ENCODE measurements at regions not wholly inside any gene's neighbourhood (a gene's known extent, or its start where the extent isn't known, plus 50 kb on each side); places are given as distances from the start of the nearest gene placed in this dataset.

GRCh38 chr3:168824107-168824506, 728.4 kb upstream of the GOLIM4 start:
- Mint-ChIP-seq H3K9me3 (ENCODE audit: insufficient read depth) (no peaks in the 10 kb centered on the region), H3K4me1 (ENCODE audit: low read depth) (no peaks in the 10 kb centered on the region), H3K4me3 (no peak overlapping the region), H3K27ac (no peak overlapping the region), H3K36me3 (ENCODE audit: low read depth) (no peaks in the 10 kb centered on the region), H3K27me3 (ENCODE audit: low read depth) (no peaks in the 10 kb centered on the region)
- ChIA-PET CTCF (no interaction called here), POLR2A (no interaction called here)
- DNase-seq (no peak), ATAC-seq (no peak)

- DNase-seq (no peak), ATAC-seq (no peak)
- H3K4me1 Mint-ChIP-seq (ENCODE audit: low read depth): no peaks in the 10 kb centered on the region
- H3K4me3 Mint-ChIP-seq: no peak overlapping the region
- CTCF ChIA-PET: no interaction called here
- no peak overlapping the region for H3K27ac Mint-ChIP-seq
- no peaks in the 10 kb centered on the region for H3K9me3 Mint-ChIP-seq (ENCODE audit: insufficient read depth)
- H3K27me3 Mint-ChIP-seq (ENCODE audit: low read depth): no peaks in the 10 kb centered on the region
- POLR2A ChIA-PET: no interaction called here
- H3K36me3 Mint-ChIP-seq (ENCODE audit: low read depth): no peaks in the 10 kb centered on the region
Observed at GRCh38 chr3:168823466-168823865, 727.7 kb upstream of the GOLIM4 start.

- DNase-seq: no peak
- H3K36me3 Mint-ChIP-seq (ENCODE audit: low read depth): no peaks in the 10 kb centered on the region
- no peaks in the 10 kb centered on the region for H3K9me3 Mint-ChIP-seq (ENCODE audit: insufficient read depth)
- ChIA-PET POLR2A (no interaction called here), CTCF (no interaction called here)
- no peak overlapping the region for H3K4me3 Mint-ChIP-seq
- H3K27ac Mint-ChIP-seq: no peak overlapping the region
- no peaks in the 10 kb centered on the region for H3K4me1 Mint-ChIP-seq (ENCODE audit: low read depth)
- no peaks in the 10 kb centered on the region for H3K27me3 Mint-ChIP-seq (ENCODE audit: low read depth)
- no peak for ATAC-seq
Observed at GRCh38 chr3:168820810-168821415, 725.2 kb upstream of the GOLIM4 start.

GRCh38 chr3:168817177-168817576, 721.5 kb upstream of the GOLIM4 start:
- no peaks in the 10 kb centered on the region for H3K9me3 Mint-ChIP-seq (ENCODE audit: insufficient read depth)
- POLR2A ChIA-PET: no interaction called here
- no peaks in the 10 kb centered on the region for H3K4me1 Mint-ChIP-seq (ENCODE audit: low read depth)
- H3K36me3 Mint-ChIP-seq (ENCODE audit: low read depth): no peaks in the 10 kb centered on the region
- DNase-seq (no peak), ATAC-seq (no peak)
- H3K4me3 Mint-ChIP-seq: no peak overlapping the region
- CTCF ChIA-PET: no interaction called here
- H3K27me3 Mint-ChIP-seq (ENCODE audit: low read depth): no peaks in the 10 kb centered on the region
- no peak overlapping the region for H3K27ac Mint-ChIP-seq

GRCh38 chr3:168815946-168816345, 720.2 kb upstream of the GOLIM4 start:
- no peaks in the 10 kb centered on the region for H3K4me1 Mint-ChIP-seq (ENCODE audit: low read depth)
- no peaks in the 10 kb centered on the region for H3K27me3 Mint-ChIP-seq (ENCODE audit: low read depth)
- H3K36me3 Mint-ChIP-seq (ENCODE audit: low read depth): no peaks in the 10 kb centered on the region
- DNase-seq: no peak
- ChIA-PET POLR2A (no interaction called here), CTCF (no interaction called here)
- H3K9me3 Mint-ChIP-seq (ENCODE audit: insufficient read depth): no peaks in the 10 kb centered on the region
- ATAC-seq: no peak
- H3K4me3 Mint-ChIP-seq: no peak overlapping the region
- no peak overlapping the region for H3K27ac Mint-ChIP-seq

- Mint-ChIP-seq H3K9me3 (ENCODE audit: insufficient read depth) (no peaks in the 10 kb centered on the region), H3K36me3 (ENCODE audit: low read depth) (no peaks in the 10 kb centered on the region), H3K27me3 (ENCODE audit: low read depth) (no peaks in the 10 kb centered on the region), H3K27ac (no peak overlapping the region), H3K4me1 (ENCODE audit: low read depth) (no peaks in the 10 kb centered on the region), H3K4me3 (no peak overlapping the region)
- CTCF ChIA-PET: no interaction called here
- POLR2A ChIA-PET: no interaction called here
- no peak for ATAC-seq
- DNase-seq: no peak
Observed at GRCh38 chr3:168813225-168813802, 717.6 kb upstream of the GOLIM4 start.

- POLR2A ChIA-PET: no interaction called here
- H3K36me3 Mint-ChIP-seq (ENCODE audit: low read depth): no peaks in the 10 kb centered on the region
- CTCF ChIA-PET: no interaction called here
- H3K27ac Mint-ChIP-seq: no peak overlapping the region
- no peak overlapping the region for H3K4me3 Mint-ChIP-seq
- no peaks in the 10 kb centered on the region for H3K27me3 Mint-ChIP-seq (ENCODE audit: low read depth)
- DNase-seq (no peak), ATAC-seq (no peak)
- H3K9me3 Mint-ChIP-seq (ENCODE audit: insufficient read depth): no peaks in the 10 kb centered on the region
- no peaks in the 10 kb centered on the region for H3K4me1 Mint-ChIP-seq (ENCODE audit: low read depth)
Observed at GRCh38 chr3:168812234-168812633, 716.5 kb upstream of the GOLIM4 start.

- ChIA-PET CTCF (no interaction called here), POLR2A (no interaction called here)
- ATAC-seq: no peak
Observed at GRCh38 chr3:168808596-168808995, 712.9 kb upstream of the GOLIM4 start.

GRCh38 chr3:168807448-168807847, 711.7 kb upstream of the GOLIM4 start:
- DNase-seq: no peak
- Mint-ChIP-seq H3K9me3 (ENCODE audit: insufficient read depth) (no peaks in the 10 kb centered on the region), H3K27ac (no peak overlapping the region), H3K4me3 (no peak overlapping the region), H3K36me3 (ENCODE audit: low read depth) (no peaks in the 10 kb centered on the region), H3K4me1 (ENCODE audit: low read depth) (no peaks in the 10 kb centered on the region), H3K27me3 (ENCODE audit: low read depth) (no peaks in the 10 kb centered on the region)
- ChIA-PET CTCF (no interaction called here), POLR2A (no interaction called here)
- no peak for ATAC-seq

More at GRCh38 chr3:168808596-168808995, 712.9 kb upstream of the GOLIM4 start:
- Mint-ChIP-seq H3K4me1 (ENCODE audit: low read depth) (no peaks in the 10 kb centered on the region), H3K9me3 (ENCODE audit: insufficient read depth) (no peaks in the 10 kb centered on the region), H3K27ac (no peak overlapping the region), H3K27me3 (ENCODE audit: low read depth) (no peaks in the 10 kb centered on the region), H3K36me3 (ENCODE audit: low read depth) (no peaks in the 10 kb centered on the region), H3K4me3 (no peak overlapping the region)
- no peak for DNase-seq

- DNase-seq (no peak), ATAC-seq (no peak)
- POLR2A ChIA-PET: no interaction called here
- CTCF ChIA-PET: no interaction called here
- Mint-ChIP-seq H3K27me3 (ENCODE audit: low read depth) (no peaks in the 10 kb centered on the region), H3K4me3 (no peak overlapping the region), H3K27ac (no peak overlapping the region), H3K36me3 (ENCODE audit: low read depth) (no peaks in the 10 kb centered on the region), H3K4me1 (ENCODE audit: low read depth) (no peaks in the 10 kb centered on the region), H3K9me3 (ENCODE audit: insufficient read depth) (no peaks in the 10 kb centered on the region)
Observed at GRCh38 chr3:168806871-168807270, 711.1 kb upstream of the GOLIM4 start.

- ChIA-PET POLR2A (no interaction called here), CTCF (no interaction called here)
- no peaks in the 10 kb centered on the region for H3K36me3 Mint-ChIP-seq (ENCODE audit: low read depth)
- H3K9me3 Mint-ChIP-seq (ENCODE audit: insufficient read depth): no peaks in the 10 kb centered on the region
- no peak for DNase-seq
- no peak overlapping the region for H3K27ac Mint-ChIP-seq
- ATAC-seq: no peak
- H3K4me3 Mint-ChIP-seq: no peak overlapping the region
- no peaks in the 10 kb centered on the region for H3K4me1 Mint-ChIP-seq (ENCODE audit: low read depth)
- H3K27me3 Mint-ChIP-seq (ENCODE audit: low read depth): no peaks in the 10 kb centered on the region
Observed at GRCh38 chr3:168803536-168803935, 707.8 kb upstream of the GOLIM4 start.

- ATAC-seq (no peak), DNase-seq (no peak)
- H3K27me3 Mint-ChIP-seq (ENCODE audit: low read depth): no peaks in the 10 kb centered on the region
- no peak overlapping the region for H3K27ac Mint-ChIP-seq
- no peaks in the 10 kb centered on the region for H3K36me3 Mint-ChIP-seq (ENCODE audit: low read depth)
- ChIA-PET POLR2A (no interaction called here), CTCF (no interaction called here)
- H3K4me3 Mint-ChIP-seq: no peak overlapping the region
- H3K9me3 Mint-ChIP-seq (ENCODE audit: insufficient read depth): no peaks in the 10 kb centered on the region
- no peaks in the 10 kb centered on the region for H3K4me1 Mint-ChIP-seq (ENCODE audit: low read depth)
Observed at GRCh38 chr3:168802766-168803165, 707.0 kb upstream of the GOLIM4 start.

GRCh38 chr3:168801794-168802193, 706.1 kb upstream of the GOLIM4 start:
- Mint-ChIP-seq H3K9me3 (ENCODE audit: insufficient read depth) (no peaks in the 10 kb centered on the region), H3K27me3 (ENCODE audit: low read depth) (no peaks in the 10 kb centered on the region), H3K4me3 (no peak overlapping the region), H3K27ac (no peak overlapping the region), H3K4me1 (ENCODE audit: low read depth) (no peaks in the 10 kb centered on the region), H3K36me3 (ENCODE audit: low read depth) (no peaks in the 10 kb centered on the region)
- CTCF ChIA-PET: no interaction called here
- POLR2A ChIA-PET: no interaction called here
- ATAC-seq: no peak
- no peak for DNase-seq

All from activated CD8-positive, alpha-beta T cell treated with anti-CD3 and anti-CD28 coated beads, Interleukin-2, amount 10 ng/mL, durations not matched to agents 7 days and 5 days (primary cell).